Neural progenitor cell (in vitro differentiated cells): ENCODE measurements at regions not wholly inside any gene's neighbourhood (a gene's known extent, or its start where the extent isn't known, plus 50 kb on each side); places are given as distances from the start of the nearest gene placed in this dataset.

Source experiments
- DNase-seq: peaks from one replicate; pipeline ENCODE4 v3.0.0-alpha.2; 2016; ENCODE audit warnings: low spot score
- H2AFZ ChIP-seq: fragments of 200-600 bp; sonication (generic); replicated peaks from 2 replicates; pipeline ENCODE4 v1.6.1; 2016; ENCODE audit warnings: antibody characterized with exemption
- H3F3A ChIP-seq: fragments of 200-600 bp; sonication (generic); 2 replicates; pipeline ENCODE4 v1.6.1; 2016; ENCODE audit warnings: antibody characterized with exemption, low read depth
- H3K27ac ChIP-seq: fragments of 200-600 bp; sonication (generic); 2 replicates; pipeline ENCODE4 v1.5.1; 2016; ENCODE audit warnings: mild to moderate bottlenecking
- H3K27me3 ChIP-seq: fragments of 200-600 bp; sonication (generic); 2 replicates; pipeline ENCODE4 v1.6.1; 2016; ENCODE audit warnings: mild to moderate bottlenecking, moderate library complexity
- H3K36me3 ChIP-seq: fragments of 200-600 bp; sonication (generic); 2 replicates; pipeline ENCODE4 v1.5.1; 2016
- H3K4me1 ChIP-seq: fragments of 200-600 bp; sonication (generic); 2 replicates; pipeline ENCODE4 v1.6.1; 2016; ENCODE audit warnings: mixed run types
- H3K4me2 ChIP-seq: fragments of 200-600 bp; sonication (generic); 2 replicates; pipeline ENCODE4 v1.6.1; 2016
- H3K4me3 ChIP-seq: fragments of 200-600 bp; sonication (generic); 2 replicates; pipeline ENCODE4 v1.5.1; 2016
- H3K79me2 ChIP-seq: fragments of 200-600 bp; sonication (generic); 2 replicates; pipeline ENCODE4 v1.6.1; 2016; ENCODE audit warnings: low read depth
- H3K9ac ChIP-seq: fragments of 200-600 bp; sonication (generic); 2 replicates; pipeline ENCODE4 v1.6.1; 2016
- H3K9me3 ChIP-seq: fragments of 200-600 bp; sonication (generic); 2 replicates; pipeline ENCODE4 v1.5.1; 2016; ENCODE audit warnings: low read depth
- H4K20me1 ChIP-seq: fragments of 200-600 bp; sonication (generic); 2 replicates; pipeline ENCODE4 v1.6.1; 2016; ENCODE audit warnings: low read depth
- H3K27ac Mint-ChIP-seq: 3 replicates; pipeline ENCODE4 v1.8.0; 2021; ENCODE audit warnings: mixed read lengths
- H3K27me3 Mint-ChIP-seq: 2 replicates; pipeline ENCODE4 v1.8.0; 2022; ENCODE audit warnings: low read depth, mild to moderate bottlenecking, inconsistent platforms, moderate library complexity, mixed read lengths; ENCODE audit not compliant: insufficient read depth
- H3K36me3 Mint-ChIP-seq: 3 replicates; pipeline ENCODE4 v1.8.0; 2021; ENCODE audit warnings: mixed read lengths
- H3K4me1 Mint-ChIP-seq: 3 replicates; pipeline ENCODE4 v1.8.0; 2021; ENCODE audit warnings: mixed read lengths
- H3K4me3 Mint-ChIP-seq: 3 replicates; pipeline ENCODE4 v1.8.0; 2021; ENCODE audit warnings: mild to moderate bottlenecking, moderate library complexity, mixed read lengths
- H3K9me3 Mint-ChIP-seq: 3 replicates; pipeline ENCODE4 v1.8.0; 2020; ENCODE audit warnings: mixed read lengths
- CTCF ChIP-seq: fragments of 200-600 bp; sonication (generic); IDR thresholded peaks from 2 replicates; pipeline ENCODE4 v1.5.1; 2017; ENCODE audit warnings: antibody characterized with exemption, mild to moderate bottlenecking
- EZH2 ChIP-seq: fragments of 200-600 bp; sonication (generic); IDR thresholded peaks from 2 replicates; pipeline ENCODE4 v1.6.1; 2017; ENCODE audit warnings: antibody characterized with exemption, mild to moderate bottlenecking, moderate library complexity
- EZH2phosphoT487 ChIP-seq: fragments of 200-600 bp; sonication (generic); IDR thresholded peaks from 2 replicates; pipeline ENCODE4 v1.6.1; 2017; ENCODE audit warnings: antibody characterized with exemption

- H3K36me3 ChIP-seq = no peaks in the 10 kb centered on the region
- no peaks in the 10 kb centered on the region for H3K27me3 Mint-ChIP-seq
- no peaks in the 10 kb centered on the region for H3K9me3 Mint-ChIP-seq
- no peaks in the 10 kb centered on the region for H3F3A ChIP-seq
- no peaks in the 10 kb centered on the region for H3K4me1 ChIP-seq
- no peak overlapping the region for H3K4me3 Mint-ChIP-seq
- no peak overlapping the region for H3K4me2 ChIP-seq
- no peak overlapping the region for H3K4me3 ChIP-seq
- H3K27ac ChIP-seq = no peak overlapping the region
- no peaks in the 10 kb centered on the region for H3K27me3 ChIP-seq
- H3K27ac Mint-ChIP-seq = no peak overlapping the region
- H3K36me3 Mint-ChIP-seq = no peaks in the 10 kb centered on the region
- H3K9ac ChIP-seq = no peak overlapping the region
- no peaks in the 10 kb centered on the region for H4K20me1 ChIP-seq
- DNase-seq = no peak
- H2AFZ ChIP-seq = no peak overlapping the region
- H3K9me3 ChIP-seq = no peaks in the 10 kb centered on the region
- H3K79me2 ChIP-seq = no peaks in the 10 kb centered on the region
- no peak for TF ChIP-seq EZH2
- TF ChIP-seq CTCF = no peak
- no peaks in the 10 kb centered on the region for H3K4me1 Mint-ChIP-seq
Measured at GRCh38 chr2:166831930-166832329, 56.4 kb upstream of the XIRP2 start.

- Histone ChIP-seq H3K9me3 (no peaks in the 10 kb centered on the region), H3K36me3 (no peaks in the 10 kb centered on the region), H3K27ac (no peak overlapping the region), H4K20me1 (no peaks in the 10 kb centered on the region), H2AFZ (no peak overlapping the region), H3F3A (peaks cover 9% of the 10 kb centered on the region), H3K79me2 (no peaks in the 10 kb centered on the region), H3K4me2 (no peak overlapping the region), H3K4me3 (no peak overlapping the region), H3K4me1 (no peaks in the 10 kb centered on the region), H3K27me3 (no peaks in the 10 kb centered on the region), H3K9ac (no peak overlapping the region)
- Mint-ChIP-seq H3K27ac (no peak overlapping the region), H3K27me3 (no peaks in the 10 kb centered on the region), H3K4me1 (no peaks in the 10 kb centered on the region), H3K9me3 (no peaks in the 10 kb centered on the region), H3K36me3 (no peaks in the 10 kb centered on the region), H3K4me3 (no peak overlapping the region)
- DNase-seq = no peak
- TF ChIP-seq CTCF (no peak), EZH2phosphoT487 (no peak), EZH2 (no peak)
Measured at GRCh38 chr2:166825914-166826313, 62.4 kb upstream of the XIRP2 start.

- H3K9ac ChIP-seq = no peak overlapping the region
- H3K36me3 Mint-ChIP-seq = no peaks in the 10 kb centered on the region
- no peak overlapping the region for H3K4me3 Mint-ChIP-seq
- H3K9me3 Mint-ChIP-seq = no peaks in the 10 kb centered on the region
- no peak overlapping the region for H2AFZ ChIP-seq
- H3K9me3 ChIP-seq = no peaks in the 10 kb centered on the region
- H3K27ac Mint-ChIP-seq = no peak overlapping the region
- peaks cover 4% of the 10 kb centered on the region for H3K27me3 Mint-ChIP-seq
- no peaks in the 10 kb centered on the region for H3K27me3 ChIP-seq
- H3K4me2 ChIP-seq = no peak overlapping the region
- H3K4me3 ChIP-seq = no peak overlapping the region
- no peaks in the 10 kb centered on the region for H4K20me1 ChIP-seq
- no peaks in the 10 kb centered on the region for H3K4me1 Mint-ChIP-seq
- no peaks in the 10 kb centered on the region for H3K79me2 ChIP-seq
- H3K4me1 ChIP-seq = no peaks in the 10 kb centered on the region
- H3K36me3 ChIP-seq = no peaks in the 10 kb centered on the region
- no peak for DNase-seq
- no peaks in the 10 kb centered on the region for H3F3A ChIP-seq
- no peak overlapping the region for H3K27ac ChIP-seq
- TF ChIP-seq EZH2phosphoT487 (no peak), CTCF (no peak), EZH2 (no peak)
Measured at GRCh38 chr2:166814335-166814734, 73.9 kb upstream of the XIRP2 start.
